GM12878 (cell line): ENCODE measurements at regions not wholly inside any gene's neighbourhood (a gene's known extent, or its start where the extent isn't known, plus 50 kb on each side); places are given as distances from the start of the nearest gene placed in this dataset.

Source experiments
- BACH1 ChIP-seq: fragments of 450-650 bp; IDR thresholded peaks from 2 replicates; pipeline ENCODE4 v1.6.1; 2017; ENCODE audit warnings: mild to moderate bottlenecking, borderline replicate concordance
- EGR1 ChIP-seq, 2 experiments: IDR thresholded peaks; 1 replicate in 1 of 2; 2 replicates in 1 of 2; pipeline ENCODE4 v1.6.1; 2011 to 2012; ENCODE audit warnings: low read depth in 2 of 2, low read length in 2 of 2, borderline replicate concordance in 1 of 2, mild to moderate bottlenecking in 1 of 2, moderate library complexity in 1 of 2
- ELK1 ChIP-seq: IDR thresholded peaks from 2 replicates; pipeline ENCODE4 v1.6.1; 2012; ENCODE audit warnings: low read depth, low read length, improper control_type of control experiment
- EZH2 ChIP-seq: IDR thresholded peaks from 2 replicates; pipeline ENCODE4 v1.6.1; 2012; ENCODE audit warnings: low read depth, mild to moderate bottlenecking, control low read depth, inconsistent platforms, low read length, borderline replicate concordance; ENCODE audit not compliant: control insufficient read depth
- FOXM1 ChIP-seq: IDR thresholded peaks from 2 replicates; pipeline ENCODE4 v1.6.1; 2012; ENCODE audit warnings: low read depth, mild to moderate bottlenecking, inconsistent platforms, low read length, moderate library complexity
- JUND ChIP-seq: IDR thresholded peaks from 2 replicates; pipeline ENCODE4 v1.6.1; 2012; ENCODE audit warnings: low read depth, mild to moderate bottlenecking, low read length, improper control_type of control experiment, moderate library complexity
- POLR2A ChIP-seq: IDR thresholded peaks from 2 replicates; pipeline ENCODE4 v1.6.1; 2011; ENCODE audit warnings: low read depth, mild to moderate bottlenecking, low read length
- POLR2AphosphoS5 ChIP-seq: IDR thresholded peaks from 2 replicates; pipeline ENCODE4 v1.6.1; 2011; ENCODE audit warnings: mild to moderate bottlenecking, low read length, inconsistent platforms
- PRDM15 ChIP-seq: fragments of 450-650 bp; formaldehyde crosslinking; IDR thresholded peaks from 2 replicates; pipeline ENCODE4 v1.4.0; 2020; ENCODE audit warnings: mild to moderate bottlenecking, moderate library complexity
- RAD21 ChIP-seq: IDR thresholded peaks from 2 replicates; pipeline ENCODE4 v1.6.1; 2011; ENCODE audit warnings: mild to moderate bottlenecking, low read depth, low read length, moderate library complexity; ENCODE audit not compliant: insufficient read depth
- SMAD1 ChIP-seq: fragments of 450-650 bp; IDR thresholded peaks from 2 replicates; pipeline ENCODE4 v1.6.1; 2018; ENCODE audit warnings: mild to moderate bottlenecking, low read depth; ENCODE audit not compliant: partially characterized antibody
- SREBF2 ChIP-seq: IDR thresholded peaks from 2 replicates; pipeline ENCODE4 v1.6.1; 2012; ENCODE audit warnings: mild to moderate bottlenecking, low read length
- TF ChIP-seq, protein P1 (sequence below), 3 experiments: IDR thresholded peaks in 2 of 3; conservative IDR thresholded peaks in 1 of 3; 2 replicates each; pipeline ENCODE4 v1.5.1; 2011; ENCODE audit warnings: low read depth in 3 of 3, low read length in 3 of 3, mild to moderate bottlenecking in 3 of 3, control low read depth in 2 of 3, moderate library complexity in 2 of 3, inconsistent platforms in 1 of 3, mixed read lengths in 1 of 3; ENCODE audit not compliant: control insufficient read depth in 2 of 3, insufficient read depth in 1 of 3; ENCODE audit errors: extremely low read depth in 1 of 3
- TF ChIP-seq, protein P2 (sequence below): fragments of 450-650 bp; IDR thresholded peaks from 2 replicates; pipeline ENCODE4 v1.6.1; 2014; ENCODE audit warnings: mild to moderate bottlenecking

DNA sequence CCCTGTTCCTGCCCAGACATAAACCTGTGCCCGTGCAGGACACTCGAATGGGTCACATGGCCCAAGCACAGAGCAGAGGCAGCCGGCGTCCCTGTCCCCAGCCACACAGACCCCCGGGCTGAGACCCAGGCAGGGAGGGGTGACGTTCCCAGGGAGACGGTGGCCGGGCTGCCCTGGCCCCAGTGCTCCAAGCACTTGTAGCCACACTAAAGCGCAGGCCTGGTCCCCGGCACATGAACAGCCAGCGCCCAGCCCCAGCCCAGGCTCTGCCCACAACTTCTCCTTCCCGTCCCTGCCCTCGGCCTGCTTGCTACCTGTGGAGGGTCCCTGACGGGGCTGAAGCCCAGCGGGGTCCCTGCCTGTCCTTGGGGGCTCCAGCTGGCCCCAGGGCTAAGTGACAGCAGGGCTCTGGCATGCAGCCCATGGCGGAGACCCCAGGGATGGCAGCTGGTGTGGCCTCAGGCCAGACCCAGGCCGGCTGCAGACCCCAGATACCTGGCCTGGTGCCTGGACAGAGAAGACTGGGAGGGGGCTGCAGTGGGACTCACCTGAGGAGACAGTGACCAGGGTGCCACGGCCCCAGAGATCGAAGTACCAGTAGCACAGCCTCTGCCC, 338.4 kb downstream of the TMEM121 start:
- TF ChIP-seq, protein P1, sequence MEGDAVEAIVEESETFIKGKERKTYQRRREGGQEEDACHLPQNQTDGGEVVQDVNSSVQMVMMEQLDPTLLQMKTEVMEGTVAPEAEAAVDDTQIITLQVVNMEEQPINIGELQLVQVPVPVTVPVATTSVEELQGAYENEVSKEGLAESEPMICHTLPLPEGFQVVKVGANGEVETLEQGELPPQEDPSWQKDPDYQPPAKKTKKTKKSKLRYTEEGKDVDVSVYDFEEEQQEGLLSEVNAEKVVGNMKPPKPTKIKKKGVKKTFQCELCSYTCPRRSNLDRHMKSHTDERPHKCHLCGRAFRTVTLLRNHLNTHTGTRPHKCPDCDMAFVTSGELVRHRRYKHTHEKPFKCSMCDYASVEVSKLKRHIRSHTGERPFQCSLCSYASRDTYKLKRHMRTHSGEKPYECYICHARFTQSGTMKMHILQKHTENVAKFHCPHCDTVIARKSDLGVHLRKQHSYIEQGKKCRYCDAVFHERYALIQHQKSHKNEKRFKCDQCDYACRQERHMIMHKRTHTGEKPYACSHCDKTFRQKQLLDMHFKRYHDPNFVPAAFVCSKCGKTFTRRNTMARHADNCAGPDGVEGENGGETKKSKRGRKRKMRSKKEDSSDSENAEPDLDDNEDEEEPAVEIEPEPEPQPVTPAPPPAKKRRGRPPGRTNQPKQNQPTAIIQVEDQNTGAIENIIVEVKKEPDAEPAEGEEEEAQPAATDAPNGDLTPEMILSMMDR (IDR thresholded peaks at IDR 0.05 in 2 of 3, conservative IDR thresholded peaks at IDR 0.05 in 1 of 3; ENCODE audit: control insufficient read depth in 2 of 3, extremely low read depth in 1 of 3, insufficient read depth in 1 of 3, low read depth in 3 of 3, low read length in 3 of 3), result no peak
- TF ChIP-seq SMAD1 (no peak), PRDM15 (no peak), BACH1 (no peak), EZH2 (no peak), POLR2AphosphoS5 (no peak), RAD21 (no peak), ELK1 (no peak), EGR1 (IDR thresholded peaks at IDR 0.05; ENCODE audit: borderline replicate concordance in 1 of 2, low read depth in 2 of 2, low read length in 2 of 2) (no peak), POLR2A (no peak), SREBF2 (no peak), JUND (no peak), FOXM1 (no peak)
- TF ChIP-seq, protein P2, sequence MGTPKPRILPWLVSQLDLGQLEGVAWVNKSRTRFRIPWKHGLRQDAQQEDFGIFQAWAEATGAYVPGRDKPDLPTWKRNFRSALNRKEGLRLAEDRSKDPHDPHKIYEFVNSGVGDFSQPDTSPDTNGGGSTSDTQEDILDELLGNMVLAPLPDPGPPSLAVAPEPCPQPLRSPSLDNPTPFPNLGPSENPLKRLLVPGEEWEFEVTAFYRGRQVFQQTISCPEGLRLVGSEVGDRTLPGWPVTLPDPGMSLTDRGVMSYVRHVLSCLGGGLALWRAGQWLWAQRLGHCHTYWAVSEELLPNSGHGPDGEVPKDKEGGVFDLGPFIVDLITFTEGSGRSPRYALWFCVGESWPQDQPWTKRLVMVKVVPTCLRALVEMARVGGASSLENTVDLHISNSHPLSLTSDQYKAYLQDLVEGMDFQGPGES, result no peak
